ENCODE measurements at regions not wholly inside any gene's neighbourhood (a gene's known extent, or its start where the extent isn't known, plus 50 kb on each side); places are given as distances from the start of the nearest gene placed in this dataset.
"Not testable (repeated sequence)": the region's sequence is repeated elsewhere in the genome, so short reads cannot be mapped to it uniquely, and the experiment has no call there.

DNA sequence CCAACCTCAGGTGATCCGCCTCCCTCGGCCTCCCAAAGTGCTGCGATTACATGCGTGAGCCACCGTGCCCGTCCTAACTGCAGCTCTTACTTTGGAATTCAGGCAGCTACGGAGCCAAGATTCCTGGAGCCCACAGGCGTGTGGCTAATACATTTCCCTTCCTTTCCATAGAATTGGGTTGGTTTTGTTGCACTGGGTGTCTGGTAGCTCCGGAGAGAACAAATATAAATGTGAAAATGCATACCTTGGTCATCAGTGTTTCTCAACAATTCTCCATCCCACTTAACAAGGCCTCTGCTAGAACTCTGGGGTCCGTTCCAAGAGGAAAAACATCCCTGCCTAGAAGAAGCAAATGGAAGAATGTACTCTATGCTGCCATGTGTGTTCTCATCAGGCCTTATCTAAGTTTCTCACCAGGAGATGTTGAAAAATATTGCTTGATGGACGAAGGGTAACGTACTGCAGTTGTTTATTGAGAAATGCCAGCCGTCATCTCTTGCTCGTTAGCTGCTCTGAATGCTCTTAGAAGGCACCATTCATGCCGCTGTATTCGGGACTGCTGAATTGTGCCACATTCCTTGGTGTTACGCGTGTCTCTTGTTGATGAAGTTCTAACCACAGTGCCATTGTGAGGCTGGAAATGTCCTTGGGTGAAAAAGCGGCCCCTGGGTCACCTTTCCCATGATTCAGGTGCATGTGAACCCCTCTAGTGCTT, 50.5 kb upstream of the CD99 start:
- no peak for DNase-seq (ENCODE audit: low read depth in 2 of 2)

DNA sequence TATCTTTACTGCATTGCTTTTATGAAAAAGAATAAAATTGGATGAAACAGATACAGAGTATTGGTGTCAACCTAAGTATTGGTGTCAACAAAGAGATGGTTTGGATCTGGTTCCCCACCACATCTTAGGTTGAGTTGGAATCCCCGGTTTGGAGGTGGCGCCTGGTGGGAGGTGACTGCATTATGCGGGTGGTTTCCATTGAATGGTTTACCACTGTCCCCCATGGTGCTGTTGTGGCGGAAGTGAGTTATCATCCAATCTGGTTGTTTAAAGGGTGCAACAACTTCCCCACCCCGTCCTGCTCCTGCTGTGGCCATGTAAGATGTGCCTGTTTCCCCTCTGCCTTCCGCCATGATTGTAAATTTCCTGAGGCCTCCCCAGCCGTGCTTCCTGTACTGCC, 52.8 kb upstream of the CD99 start:
- DNase-seq (ENCODE audit: low read depth in 2 of 2) = no peak

DNA sequence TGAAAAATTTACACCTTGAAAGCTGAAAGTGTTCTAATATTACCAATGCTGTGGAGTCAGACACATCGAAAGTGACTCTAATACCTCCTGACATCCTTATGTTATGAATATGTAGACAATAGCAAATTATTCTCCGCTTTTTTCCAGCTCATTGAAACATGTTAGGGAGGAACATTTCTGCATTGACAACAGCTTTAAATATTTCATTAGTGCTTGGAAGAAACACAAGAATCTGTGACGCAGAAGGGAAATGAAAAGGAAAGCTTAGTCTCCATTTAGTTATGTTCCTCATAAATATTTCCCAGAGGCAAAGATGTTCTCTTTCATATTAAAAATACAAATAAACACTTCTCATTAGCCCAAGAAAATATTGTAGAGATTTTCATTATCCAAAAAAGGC, 55.8 kb upstream of the CD99 start:
- no peak for DNase-seq (ENCODE audit: low read depth in 2 of 2)

DNA sequence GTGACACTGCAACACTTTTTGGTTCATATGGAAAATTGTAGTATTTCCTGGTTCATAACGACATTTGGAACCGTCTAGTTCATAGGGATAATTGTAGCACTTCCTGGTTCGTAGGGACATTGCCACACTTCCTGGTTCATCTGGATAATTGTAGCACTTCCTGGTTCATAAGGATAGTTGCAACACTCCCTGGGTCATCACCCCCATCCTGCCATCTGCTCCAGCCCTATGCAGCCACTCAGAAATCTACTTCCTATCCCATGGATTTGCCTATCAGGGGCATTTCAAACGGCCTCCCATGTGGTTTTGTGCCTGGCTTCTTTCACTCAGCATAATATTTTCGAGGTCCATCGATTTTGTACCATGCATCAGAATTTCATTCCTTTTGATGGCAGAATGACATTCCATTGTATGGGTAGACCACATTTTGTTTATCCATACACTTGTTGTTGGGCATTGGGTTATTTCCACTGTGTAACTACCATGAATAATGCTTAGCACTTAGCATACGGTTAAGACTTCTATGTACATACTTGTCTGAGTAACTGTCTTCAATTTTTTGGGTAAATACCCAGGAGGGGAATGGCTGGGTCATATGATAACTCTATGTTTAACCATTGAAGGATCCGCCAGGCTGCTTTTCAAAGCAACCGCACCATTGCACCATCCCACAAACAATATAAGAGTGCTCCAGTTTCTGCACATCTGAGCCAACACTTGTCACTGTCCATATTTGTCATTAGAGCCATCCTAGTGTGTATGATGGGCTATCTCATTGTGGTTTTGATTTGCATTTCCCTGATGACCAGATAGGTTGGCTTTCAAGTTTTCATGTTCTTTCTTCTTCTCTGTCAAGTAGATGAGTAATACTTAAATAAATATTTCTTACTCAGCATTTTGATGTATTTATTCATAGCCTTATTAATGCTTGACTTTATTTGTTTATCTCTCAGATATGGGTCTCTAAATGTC, 58.3 kb upstream of the CD99 start:
- DNase-seq (ENCODE audit: low read depth in 2 of 2) = no peak

DNA sequence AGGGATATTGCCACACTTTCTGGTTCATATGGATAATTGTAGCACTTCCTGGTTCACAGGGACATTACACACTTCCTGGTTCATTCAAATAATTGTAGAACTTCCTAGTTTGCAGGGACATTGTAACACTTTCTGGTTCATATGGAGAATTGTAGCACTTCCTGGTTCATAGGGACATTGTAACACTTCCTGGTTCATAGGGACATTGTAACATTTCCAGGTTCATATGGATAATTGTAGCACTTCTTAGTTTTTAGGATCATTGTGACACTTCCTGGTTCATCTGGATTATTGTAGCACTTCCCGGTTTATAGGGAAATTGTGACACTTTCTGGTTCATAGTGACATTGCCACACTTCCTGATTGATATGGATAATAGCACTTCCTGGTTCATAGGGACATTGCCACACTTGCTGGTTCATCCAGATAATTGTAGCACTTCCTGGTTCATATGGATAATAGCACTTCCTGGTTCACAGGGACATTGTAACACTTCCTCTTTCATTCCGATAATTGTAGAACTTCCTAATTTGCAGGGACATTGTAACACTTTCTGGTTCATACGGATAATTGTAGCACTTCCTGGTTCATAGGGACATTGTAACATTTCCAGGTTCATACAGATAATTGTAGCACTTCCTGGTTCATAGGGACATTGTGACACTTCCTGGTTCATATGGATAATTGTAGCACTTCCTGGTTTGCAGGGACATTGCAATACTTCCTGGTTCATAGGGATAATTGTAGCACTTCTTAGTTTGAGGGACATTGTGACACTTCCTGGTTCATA, 59.2 kb upstream of the CD99 start:
- no peak for DNase-seq (ENCODE audit: low read depth in 2 of 2)

DNA sequence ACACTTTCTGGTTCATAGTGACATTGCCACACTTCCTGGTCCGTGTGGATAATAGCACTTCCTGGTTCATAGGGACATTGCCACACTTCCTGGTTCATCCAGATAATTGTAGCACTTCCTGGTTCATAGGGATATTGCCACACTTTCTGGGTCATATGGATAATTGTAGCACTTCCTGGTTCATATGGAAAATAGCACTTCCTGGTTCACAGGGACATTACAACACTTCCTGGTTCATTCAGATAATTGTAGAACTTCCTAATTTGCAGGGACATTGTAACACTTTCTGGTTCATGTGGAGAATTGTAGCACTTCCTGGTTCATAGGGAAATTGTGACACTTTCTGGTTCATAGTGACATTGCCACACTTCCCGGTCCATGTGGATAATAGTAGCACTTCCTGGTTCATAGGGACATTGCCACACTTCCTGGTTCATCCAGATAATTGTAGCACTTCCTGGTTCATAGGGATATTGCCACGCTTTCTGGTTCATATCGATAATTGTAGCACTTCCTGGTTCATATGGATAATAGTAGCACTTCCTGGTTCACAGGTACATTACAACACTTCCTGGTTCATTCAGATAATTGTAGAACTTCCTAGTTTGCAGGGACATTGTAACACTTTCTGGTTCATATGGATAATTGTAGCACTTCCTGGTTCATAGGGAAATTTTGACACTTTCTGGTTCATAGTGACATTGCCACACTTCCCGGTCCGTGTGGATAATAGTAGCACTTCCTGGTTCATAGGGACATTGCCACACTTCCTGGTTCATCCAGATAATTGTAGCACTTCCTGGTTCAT, 60.0 kb upstream of the CD99 start:
- DNase-seq (ENCODE audit: low read depth in 2 of 2) = not testable (repeated sequence)

DNA sequence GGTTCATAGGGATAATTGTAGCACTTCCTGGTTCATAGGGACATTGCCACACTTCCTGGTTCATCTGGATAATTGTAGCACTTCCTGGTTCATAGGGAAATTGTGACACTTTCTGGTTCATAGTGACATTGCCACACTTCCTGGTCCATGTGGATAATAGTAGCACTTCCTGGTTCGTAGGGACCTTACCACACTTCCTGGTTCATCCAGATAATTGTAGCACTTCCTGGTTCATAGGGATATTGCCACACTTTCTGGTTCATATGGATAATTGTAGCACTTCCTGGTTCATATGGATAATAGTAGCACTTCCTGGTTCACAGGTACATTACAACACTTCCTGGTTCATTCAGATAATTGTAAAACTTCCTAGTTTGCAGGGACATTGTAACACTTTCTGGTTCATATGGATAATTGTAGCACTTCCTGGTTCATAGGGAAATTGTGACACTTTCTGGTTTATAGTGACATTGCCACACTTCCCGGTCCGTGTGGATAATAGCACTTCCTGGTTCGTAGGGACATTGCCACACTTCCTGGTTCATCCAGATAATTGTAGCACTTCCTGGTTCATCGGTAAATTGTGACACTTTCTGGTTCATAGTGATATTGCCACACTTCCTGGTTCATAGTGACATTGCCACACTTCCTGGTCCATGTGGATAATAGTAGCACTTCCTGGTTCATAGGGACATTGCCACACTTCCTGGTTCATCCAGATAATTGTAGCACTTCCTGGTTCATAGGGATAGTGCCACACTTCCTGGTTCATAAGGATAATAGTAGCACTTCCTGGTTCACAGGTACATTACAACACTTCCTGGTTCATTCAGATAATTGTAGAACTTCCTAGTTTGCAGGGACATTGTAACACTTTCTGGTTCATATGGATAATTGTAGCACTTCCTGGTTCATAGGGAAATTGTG, 60.8 kb upstream of the CD99 start:
- DNase-seq (ENCODE audit: low read depth in 2 of 2) = not testable (repeated sequence)

DNA sequence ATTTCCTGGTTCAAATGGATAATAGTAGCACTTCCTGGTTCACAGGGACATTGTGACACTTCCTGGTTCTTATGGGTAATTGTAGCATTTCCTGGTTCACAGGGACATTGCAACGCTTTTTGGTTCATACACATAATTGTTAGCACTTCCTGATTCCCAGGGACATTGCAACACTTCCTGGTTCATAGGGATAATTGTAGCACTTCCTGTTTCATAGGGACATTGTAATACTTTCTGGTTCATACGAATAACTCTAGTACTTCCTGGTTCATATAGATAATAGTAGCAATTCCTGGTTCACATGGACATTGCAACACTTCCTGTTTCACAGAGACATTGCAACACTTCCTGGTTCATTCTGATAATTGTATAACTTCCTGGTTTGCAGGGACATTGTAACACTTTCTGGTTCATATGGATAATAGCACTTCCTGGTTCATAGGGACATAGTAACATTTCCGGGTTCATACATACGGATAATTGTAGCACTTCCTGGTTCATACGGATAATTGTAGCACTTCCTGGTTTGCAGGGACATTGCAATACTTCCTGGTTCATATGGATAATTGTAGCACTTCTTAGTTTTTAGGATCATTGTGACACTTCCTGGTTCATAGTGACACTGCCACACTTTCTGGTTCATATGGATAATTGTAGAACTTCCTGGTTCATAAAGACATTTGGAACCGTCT, 61.6 kb upstream of the CD99 start:
- no peak for DNase-seq (ENCODE audit: low read depth in 2 of 2)

DNA sequence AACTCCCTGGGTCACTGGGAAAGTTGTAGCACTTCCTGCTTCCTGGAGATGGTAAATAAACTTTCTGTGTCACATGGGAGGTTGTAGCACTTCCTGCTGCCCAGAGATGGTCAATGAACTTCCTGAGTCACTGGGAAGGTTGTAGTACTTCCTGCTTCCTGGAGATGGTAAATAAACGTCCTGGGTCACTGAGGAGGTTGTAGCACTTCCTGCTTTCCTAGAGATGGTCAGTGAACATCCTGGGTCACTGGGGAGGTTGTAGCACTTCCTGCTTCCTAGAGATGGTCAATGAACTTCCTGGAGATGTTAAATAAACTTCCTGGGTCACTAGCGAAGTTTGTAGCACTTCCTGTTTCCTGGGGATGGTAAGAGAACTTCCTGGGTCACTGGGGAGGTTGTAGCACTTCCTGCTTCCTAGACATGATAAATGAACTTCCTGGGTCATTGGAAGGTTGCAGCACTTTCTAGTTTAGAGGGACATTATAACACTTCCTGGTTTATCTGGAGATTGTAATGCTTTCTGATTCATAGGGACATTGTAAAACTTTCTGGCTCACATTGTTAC, 62.3 kb upstream of the CD99 start:
- DNase-seq (ENCODE audit: low read depth in 2 of 2) = no peak

DNA sequence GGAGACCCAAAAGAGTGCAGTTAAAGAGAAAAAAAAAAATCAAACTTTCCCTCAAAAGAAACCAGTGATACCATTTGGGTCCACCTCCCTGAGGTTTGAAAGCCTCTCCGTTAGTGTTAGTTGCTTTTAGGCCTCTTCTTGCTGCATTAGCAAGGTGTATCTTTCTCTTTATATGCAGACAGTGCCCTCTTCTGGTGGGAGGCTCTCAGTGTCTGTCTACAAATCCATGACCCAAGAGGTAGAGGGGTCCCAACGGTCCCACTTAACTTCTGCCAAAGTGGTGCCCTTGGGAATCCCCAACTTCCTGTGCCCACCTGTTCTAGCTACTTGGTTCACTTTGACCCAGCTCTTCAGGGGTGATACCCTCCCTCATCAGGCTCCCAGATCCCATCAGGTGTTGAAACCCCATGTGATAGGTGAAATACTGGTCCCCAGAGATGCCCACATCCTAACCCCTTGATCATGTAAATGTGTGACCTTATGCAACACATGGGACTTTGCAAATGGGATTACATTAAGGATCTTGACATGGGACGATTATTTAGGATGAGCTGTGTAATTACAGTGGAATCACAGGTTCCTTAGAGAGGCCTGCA, 63.7 kb upstream of the CD99 start:
- DNase-seq (ENCODE audit: low read depth in 2 of 2) = peak in 1 of 2 donors; percentile 12

DNA sequence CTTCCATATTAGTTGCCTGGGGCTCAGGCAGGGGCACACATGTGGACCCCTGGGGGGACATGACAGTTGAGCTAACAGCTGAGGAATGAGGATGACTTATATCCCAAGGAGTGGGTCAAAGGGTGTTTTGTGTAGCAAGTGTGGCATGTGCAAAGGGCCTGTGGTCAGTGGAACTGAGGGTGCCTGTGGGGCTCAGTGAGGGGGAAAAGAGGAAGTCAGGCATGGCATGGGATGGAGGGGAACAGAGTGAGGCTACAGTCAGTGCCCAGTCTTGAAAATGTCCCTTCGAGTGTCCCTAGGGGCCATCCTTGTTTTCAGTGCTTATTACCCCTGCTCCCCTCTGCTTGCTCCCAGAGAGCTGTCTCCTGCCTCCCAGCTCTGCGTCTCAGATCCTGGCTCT, 64.3 kb upstream of the CD99 start:
- no peak for DNase-seq (ENCODE audit: low read depth in 2 of 2)

DNA sequence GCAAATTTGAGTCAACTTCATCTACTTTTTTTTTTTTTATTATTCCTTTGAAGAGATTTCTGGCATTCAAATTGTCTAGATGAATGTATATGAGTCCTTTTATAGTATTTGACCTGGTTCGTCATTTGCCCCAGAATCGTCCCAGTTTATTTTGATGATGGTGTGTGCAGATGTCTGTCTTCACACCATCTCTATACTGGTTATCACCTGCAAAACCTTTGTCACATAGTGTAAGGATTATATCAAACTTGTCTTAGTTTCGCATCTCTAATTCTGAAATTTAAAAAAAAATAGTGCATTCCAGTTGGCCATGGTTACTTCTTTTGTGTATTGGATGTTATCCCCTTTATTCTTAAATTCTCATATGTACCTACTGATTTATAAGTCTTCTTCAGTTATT, 70.5 kb upstream of the CD99 start:
- no peak for DNase-seq (ENCODE audit: low read depth in 2 of 2)

DNA sequence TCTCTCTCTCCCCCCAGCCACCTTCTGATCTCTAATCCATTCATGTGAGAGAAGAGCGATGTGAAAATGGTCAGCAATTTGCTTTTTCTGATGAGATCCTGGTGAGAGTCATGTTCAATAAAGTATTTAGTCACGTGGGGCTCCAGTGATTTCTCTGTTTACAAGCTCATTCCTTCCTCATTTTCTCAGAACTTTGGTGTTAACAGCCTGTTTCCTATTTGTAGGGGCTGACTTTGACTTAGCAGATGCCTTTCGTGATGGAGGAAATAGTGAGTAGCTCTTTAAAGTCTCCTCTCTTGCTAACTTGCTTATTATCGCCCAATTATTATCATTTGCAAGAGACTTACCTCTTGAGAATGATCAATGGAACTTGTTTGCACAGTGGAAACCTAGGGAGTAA, 72.6 kb upstream of the CD99 start:
- no peak for DNase-seq (ENCODE audit: low read depth in 2 of 2)

DNA sequence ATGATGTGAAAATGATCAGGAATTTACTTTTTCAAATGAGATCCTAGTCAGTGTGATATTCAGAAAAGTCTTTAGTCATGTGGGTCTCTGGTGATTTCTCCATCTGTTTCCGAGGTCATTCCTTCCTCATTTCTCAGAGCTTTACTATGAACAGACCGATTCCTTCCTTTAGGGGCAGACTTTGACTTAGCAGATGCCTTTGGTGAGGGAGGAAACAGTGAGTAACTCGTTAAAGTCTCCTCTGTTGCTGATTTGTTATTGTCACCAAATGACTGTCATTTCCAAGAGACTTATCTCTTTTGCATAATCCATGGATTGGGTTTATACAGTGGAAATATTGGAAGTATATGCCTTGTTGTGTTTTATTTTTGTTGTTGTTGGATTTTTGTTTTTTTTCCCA, 76.2 kb upstream of the CD99 start:
- DNase-seq (ENCODE audit: low read depth in 2 of 2) = no peak

DNA sequence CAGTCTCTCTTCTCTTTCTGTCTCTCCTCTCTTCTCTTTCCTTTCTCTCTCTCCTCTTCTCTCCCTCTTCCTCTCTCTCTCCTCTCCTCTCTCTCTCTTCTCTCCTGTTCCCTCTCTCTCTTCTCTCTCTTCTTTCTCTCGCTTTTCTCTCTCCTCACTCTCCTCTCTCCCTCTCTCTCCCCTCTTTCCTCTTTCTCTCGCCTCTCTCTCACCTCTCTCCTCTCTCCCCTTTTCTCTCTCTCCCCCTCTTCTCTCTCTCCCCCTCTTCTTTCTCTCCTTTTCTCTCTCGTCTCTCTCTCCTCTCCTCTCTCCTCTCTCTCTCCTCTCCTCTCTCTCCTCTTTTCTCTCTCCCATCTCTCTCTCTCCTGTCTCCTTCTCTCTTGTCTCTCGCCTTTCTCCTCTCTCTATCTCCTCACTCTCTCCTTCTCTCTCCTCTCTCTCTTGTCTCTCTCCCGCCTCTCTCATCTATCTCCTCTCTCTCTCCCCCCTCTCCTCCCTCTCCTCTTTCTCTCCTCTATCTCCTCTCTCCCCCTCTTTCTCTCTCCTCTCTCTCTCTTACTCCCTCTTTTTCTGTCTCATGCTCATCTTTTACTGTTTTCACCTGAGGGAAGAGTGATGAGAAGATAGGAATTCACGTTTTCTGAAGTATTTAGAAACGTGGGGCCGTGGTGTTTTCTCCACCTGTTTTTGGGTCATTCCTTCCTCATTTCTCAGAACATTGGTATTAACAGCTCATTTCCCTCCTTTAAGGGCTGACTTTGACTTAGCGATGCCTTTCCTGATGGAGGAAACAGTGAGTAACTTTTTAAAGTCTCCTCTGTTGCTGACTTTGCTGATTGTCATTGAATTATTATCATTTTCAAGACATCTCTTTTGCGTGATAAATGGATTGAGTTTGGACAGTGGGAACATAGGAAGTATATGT, 80.6 kb upstream of the CD99 start:
- DNase-seq (ENCODE audit: low read depth in 2 of 2) = no peak

DNA sequence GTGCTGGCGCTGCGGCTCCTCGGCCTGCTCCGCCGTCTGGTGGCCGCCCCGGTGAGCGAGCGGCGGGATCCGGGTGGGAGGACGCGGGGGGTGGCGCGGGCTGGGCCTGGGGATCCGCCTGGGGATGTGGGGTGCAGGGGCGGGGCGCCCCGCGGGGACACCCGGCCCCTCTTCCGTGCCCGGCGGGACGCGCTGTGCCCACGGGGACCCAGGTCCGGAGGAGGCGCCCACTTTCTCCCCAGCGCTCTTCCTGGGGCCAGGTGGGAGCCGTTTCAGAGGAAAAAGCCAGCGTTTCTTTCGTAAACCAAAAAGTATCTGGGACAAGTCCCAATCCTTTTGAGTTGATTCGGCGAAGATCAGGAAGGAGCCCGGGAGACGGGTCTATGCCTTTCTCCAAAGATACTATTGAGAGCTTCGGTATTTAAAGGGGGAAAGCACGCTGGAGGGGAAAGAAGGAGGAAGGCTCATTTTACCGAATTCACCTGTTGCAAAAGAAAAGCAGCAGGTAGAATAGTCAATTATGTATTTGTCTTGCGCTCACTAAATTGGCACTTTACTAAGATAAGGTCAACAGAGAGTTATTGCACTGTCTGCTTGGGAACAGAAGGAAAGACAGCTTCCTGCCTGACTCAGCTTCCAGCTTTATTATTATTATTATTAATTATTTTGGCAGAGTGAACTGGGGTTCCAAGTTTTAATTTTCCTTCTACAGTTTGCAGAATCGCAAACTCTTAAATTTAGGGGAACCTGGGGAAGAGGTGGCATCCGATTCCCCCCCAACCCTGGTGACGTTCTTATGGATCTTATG, 81.5 kb upstream of the CD99 start:
- DNase-seq (ENCODE audit: low read depth in 2 of 2) = no peak

Measured in stimulated activated CD8-positive, alpha-beta memory T cell treated with anti-CD3 and anti-CD28 coated beads, Interleukin-15, amount 100 ng/mL, for 48 hours (primary cell).